ENCODE measurements at regions not wholly inside any gene's neighbourhood (a gene's known extent, or its start where the extent isn't known, plus 50 kb on each side); places are given as distances from the start of the nearest gene placed in this dataset.

GRCh38 chr13:95367309-95367843 lies 66.1 kb upstream of the ABCC4 start:
- no peak for TF ChIP-seq CTCF (IDR thresholded peaks at IDR 0.05)
- no peak for TF ChIP-seq POLR2A (IDR thresholded peaks at IDR 0.05)
